GM18907 (cell line): ENCODE measurements at regions not wholly inside any gene's neighbourhood (a gene's known extent, or its start where the extent isn't known, plus 50 kb on each side); places are given as distances from the start of the nearest gene placed in this dataset.
"Not testable (repeated sequence)": the region's sequence is repeated elsewhere in the genome, so short reads cannot be mapped to it uniquely, and the experiment has no call there.

ENCODE experiments used
- ATAC-seq: cut with Tn5 transposase; IDR thresholded peaks from one replicate; pipeline ENCODE4 v1.9.1; 2021; ENCODE audit warnings: mild to moderate bottlenecking, moderate library complexity; ENCODE audit not compliant: unreplicated experiment

DNA sequence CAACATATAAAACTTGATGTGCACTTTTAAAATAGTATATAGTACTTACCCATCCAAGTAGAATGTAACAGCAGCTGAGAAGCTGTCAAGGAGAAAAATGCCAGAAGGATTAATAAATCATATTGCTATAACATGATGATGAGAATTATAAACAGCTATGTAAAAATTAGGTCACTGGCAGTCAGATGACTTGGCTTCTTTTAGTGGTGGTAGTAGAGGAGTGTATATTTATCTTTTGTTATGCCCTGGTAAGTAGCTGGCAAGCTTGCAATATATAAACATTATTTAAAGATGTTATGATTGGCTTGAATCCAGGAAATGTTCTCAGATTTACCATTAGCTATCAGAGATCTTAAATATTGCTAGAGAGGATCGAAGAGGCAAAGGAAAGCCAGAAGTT lies 471.0 kb upstream of the MGAT4C start:
- ATAC-seq, result no peak

DNA sequence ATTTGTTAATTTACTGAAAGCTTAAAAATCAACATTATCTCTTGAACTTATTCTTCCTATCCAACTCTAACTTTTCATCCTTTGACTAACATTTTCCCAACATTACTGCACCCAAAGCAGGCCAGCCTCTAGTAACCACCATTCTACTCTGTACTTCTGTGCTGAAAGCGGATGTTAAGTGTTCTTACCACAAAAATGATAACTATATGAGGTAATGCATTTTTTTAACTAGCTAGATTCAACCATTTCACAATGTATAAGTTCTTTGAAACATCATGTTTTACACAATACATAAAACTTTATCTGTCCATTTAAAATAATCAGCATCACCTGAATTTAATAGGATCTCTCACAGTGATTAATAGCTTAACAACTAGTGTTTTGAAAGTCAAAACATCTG lies 468.5 kb upstream of the MGAT4C start:
- ATAC-seq, result no peak

DNA sequence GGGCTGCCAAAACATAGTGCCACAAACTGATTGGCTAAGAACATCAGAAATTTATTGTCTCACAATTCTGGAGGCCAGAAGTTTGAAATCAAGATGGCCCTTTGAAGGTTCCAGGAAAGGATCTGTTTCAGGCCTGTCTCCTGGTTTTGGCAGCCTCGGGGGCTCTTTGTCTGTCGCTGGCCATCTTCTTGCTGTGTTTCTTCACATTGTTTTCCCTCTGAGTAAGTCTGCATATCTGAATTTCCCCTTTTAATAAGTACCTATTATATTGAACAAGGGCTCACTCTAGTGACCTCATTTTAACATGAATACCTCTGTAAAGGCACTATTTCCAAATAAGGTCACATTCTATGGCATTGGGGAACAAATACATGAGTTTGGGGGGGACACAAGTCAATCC lies 467.1 kb upstream of the MGAT4C start:
- no peak for ATAC-seq

DNA sequence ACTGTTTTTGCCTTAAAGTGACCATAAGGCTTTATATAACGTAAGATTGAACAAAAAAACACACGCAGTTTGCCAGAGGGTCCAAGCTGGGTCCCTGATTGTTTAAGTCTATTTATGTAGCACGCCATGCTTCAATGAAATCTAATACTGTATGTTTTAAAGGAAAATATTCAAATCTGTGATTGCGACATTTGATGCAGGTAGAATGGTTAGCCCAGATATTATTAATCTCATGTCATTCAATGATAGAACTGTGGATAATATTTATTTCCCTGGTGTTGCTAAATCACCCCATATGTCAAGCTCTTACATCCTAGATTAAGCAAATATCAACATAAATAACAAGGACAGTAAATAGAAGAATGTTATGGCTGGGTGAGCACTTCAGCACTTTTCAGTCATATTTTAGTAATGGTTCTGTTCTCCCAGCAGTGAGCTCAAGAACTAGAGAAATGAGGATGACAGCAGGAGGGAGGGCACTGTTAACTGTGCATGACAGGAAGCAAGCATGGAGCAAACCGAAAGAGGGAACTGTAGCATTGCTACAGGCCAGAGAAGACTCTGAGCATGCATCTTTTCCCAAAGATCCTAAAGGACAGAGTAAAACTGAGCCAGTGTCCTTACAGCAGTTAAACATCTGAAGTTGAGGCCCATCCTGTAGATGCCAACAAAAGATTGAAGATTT lies 465.7 kb upstream of the MGAT4C start:
- no peak for ATAC-seq

DNA sequence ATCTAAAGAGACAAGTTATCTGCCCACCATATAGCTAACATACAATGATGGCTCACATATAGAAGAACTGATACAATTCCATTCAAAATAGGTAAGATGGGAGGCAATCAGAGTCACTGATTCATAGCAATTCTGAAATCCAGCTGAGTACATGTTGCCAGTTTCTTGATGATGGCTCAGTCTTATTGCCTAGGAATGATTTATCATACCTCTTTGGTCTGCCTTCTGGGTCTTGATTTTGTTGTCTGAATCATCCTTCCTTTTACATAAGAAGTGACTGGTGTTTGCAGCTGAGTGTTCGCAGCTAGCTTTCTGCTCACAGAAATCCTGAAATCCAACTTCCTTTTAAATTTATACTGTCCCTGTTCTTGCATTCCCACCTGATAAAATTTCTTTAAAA lies 463.2 kb upstream of the MGAT4C start:
- no peak for ATAC-seq

DNA sequence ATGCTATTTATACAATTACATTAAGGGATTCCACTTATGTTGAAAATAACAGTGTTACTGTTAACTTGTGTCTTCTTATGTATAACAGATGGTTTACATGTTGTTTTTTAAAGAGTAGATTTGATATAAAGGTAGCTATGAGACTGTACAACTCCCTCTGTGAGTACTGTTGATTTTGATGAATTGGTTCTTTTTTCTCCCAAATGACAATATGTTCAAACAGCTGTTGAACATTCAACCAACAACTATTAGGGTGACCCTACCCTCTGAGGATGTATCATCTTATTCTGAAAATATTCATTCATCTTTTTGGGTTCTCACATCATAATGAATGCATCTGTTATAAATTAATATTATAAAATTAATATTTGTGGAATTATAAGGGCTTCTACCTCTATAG lies 456.9 kb upstream of the MGAT4C start:
- ATAC-seq, result no peak

DNA sequence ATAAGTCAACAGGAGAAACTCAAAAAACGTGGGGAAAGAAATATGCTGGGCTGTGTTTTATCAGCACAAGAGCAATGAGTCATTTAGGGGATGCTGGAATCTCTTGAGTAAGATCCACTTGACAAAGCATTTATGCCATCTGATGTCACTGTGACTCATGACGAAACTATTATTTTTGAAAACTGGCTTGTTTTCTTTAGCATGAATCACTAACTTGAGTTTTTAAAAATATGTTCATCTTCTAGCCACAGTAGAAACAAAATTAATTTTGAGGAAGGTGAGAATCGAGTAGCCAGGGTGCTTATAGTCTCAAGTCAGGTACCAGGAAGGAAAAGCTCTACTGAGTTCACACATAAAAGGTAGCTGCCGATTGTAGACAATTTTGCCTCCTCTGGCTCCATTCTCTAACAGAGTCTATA lies 456.2 kb upstream of the MGAT4C start:
- ATAC-seq, result no peak

DNA sequence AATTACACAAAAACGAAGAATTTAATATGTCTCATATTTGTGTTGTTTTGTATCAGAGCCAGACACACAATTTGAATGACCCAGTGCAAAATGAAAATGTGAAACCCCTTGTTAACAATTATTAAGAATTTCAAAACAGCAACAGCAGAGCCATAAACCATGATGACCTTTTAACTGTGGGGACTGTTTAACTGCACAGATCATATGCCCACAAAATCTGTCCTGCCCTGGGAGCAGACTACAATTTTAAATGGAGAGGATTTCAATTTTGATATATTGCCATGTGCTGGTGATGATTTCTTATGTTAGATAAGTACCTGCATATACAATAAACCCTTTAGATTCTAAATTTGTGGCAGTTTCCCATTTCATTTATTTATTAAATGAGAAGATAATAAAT lies 455.5 kb upstream of the MGAT4C start:
- ATAC-seq, result no peak

DNA sequence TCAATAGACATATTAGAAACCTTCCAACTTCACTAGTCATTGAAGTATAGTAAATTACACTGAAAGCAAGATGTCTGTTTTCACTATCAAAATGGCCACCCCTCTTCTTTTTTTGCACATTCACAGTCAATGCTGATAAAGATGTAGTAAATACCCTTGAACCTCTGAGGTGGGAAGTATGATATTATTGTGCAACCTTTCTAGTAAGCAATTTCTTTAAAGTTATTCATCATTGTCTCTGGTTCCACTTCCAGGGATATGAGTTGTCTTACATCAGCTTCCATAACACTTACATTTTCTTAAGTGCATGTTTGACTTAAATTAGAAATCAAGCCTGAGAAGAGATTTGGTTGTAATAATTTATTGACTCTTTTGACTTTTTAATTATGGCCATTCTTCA lies 453.9 kb upstream of the MGAT4C start:
- no peak for ATAC-seq

DNA sequence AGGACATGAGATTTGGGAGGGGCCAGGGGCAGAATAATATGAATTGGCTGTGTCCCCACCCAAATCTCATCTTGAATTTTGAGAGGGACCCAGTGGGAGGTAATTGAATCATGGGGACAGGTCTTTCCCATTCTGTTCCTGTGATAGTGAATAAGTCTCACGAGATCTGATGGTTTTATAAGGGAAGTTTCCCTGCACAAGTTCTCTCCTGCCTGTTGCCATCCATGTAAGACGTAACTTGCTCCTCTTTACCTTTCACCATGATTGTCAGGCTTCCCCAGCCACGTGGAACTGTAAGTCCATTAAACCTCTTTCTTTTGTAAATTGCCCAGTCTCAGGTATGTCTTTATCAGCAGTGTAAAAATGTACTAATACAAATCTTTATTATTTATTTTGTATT lies 452.8 kb upstream of the MGAT4C start:
- not testable (repeated sequence) for ATAC-seq

DNA sequence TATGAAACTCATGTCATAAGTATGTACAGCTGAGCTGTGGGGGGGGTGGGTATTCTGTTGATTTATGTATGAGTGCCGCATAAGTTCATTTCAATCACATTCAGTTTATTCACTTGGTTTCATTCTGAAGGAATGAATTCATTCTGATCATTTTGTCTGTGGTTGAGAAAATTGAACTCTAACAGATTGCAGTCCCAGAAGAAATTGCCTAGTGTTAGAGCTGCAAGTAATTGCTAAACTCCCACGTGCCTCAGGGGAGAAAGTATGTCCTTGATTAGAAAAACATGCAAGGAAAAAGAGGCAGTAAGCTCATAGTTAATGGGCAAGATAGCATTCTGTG lies 442.4 kb upstream of the MGAT4C start:
- no peak for ATAC-seq

DNA sequence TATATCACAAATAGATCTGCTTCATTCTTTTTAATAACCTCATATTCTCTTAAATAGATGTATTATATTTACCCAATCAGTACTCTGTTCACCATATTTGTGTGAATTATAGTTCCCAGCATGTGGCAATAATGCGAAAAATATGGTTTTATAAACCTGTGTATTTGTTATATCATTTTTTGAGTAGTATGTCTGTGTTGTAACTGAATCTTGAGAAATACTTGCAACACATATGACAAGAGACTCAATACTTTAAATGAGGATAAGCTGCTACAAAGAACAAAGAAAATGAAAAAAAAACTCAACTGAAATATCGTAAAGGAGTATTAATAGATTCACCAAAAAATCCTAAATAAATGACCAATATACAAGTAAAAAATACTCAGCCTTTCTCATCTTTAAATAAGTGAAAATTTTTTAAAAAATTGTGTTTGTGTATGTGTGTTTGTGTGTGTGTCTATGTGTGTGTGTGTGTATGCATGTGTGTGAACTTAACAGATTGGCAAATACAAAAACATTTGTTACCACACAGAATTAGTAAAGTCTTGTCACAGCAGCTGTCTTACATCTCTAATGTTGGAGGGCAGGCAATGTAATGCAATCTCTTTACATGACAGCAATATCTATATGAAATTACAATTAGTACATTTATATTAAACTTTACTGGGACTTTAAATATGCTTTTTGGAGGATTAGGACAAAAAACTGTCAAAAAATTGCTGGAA lies 441.9 kb upstream of the MGAT4C start:
- no peak for ATAC-seq

DNA sequence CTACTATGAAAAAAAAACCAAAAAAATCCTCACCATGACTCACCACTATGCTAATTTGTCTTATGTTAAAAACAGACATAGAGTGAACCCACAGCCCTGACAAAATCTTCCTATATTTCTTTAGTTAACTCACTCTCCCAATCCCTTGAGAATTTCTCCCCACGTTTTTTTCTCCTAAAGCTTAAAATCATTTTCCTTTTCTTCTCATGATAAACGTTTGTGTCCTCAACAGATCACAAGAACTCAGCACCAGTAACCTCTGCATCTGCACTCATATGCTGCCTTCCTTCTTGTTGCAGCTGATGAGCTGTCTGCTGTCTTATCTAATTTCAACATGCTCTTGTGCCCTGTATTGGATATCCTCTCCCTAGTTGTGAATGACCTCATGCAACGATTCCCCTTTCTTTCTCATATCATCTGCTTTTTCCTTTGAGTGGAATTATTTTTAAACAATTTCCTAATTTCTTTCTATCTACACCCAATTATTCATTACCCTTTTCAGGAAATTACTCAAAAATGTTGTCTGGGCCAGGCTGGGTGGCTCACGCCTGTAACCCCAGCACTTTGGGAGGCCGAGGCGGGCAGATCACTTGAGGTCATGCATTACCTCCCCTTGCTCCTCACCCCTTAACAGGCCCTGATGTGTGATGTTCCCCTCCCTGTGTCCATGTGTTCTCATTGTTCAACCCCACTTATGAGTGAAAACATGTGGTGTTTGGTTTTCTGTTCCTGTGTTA lies 427.5 kb upstream of the MGAT4C start:
- ATAC-seq, result no peak

DNA sequence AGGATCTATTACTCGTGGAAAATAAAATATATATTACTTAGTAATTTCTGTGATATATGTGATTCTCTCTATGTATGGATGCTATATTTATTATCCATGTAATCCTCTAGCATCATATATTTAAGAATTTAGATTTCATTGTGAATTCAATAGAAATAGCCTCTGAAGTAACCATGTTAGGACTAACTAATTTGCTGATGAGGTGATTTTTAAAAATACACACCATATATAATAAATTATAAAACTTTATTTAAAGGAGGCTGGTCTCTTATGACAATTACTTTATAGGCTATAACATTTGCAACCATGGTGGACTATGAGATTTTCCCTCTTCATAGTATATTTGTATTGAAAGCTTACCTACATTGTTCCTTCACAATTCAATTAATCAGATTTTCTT lies 424.9 kb upstream of the MGAT4C start:
- no peak for ATAC-seq

DNA sequence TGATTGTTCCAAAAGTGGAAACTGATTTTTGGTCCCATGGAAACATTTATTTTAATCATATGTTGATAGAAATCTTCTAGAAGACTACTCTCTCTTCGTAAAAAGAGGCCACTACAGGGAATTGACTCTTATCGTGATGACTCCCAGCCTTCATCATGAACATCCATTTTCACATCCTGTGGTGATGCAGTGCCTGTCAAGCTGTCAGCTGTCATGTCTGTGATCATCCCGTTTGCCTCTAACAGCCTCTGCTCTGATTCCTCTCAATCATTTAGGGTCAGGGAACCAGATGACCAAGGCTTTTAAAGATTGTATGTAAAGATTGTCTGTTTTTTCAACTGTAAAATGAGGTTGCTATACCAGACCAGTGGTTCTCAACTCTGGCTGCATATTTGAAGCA lies 419.0 kb upstream of the MGAT4C start:
- no peak for ATAC-seq

DNA sequence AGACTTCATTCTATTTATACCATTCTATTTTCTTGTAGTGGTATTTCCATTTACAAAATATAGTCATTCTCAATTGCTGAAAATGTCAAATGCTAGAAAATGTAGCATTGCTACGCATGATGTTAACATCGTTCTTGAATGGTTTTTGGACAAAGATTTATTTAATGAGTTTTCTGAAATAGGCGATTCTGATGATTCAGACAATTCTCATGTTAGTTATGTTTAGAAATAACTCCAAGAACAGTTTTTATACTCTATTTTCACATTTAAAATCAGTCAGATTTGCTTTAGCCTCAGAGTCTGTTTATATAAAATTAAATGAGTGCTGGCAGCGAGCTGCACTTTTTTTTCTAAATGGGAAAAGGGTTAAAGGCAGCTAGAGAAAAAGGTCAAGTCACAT lies 414.8 kb upstream of the MGAT4C start:
- no peak for ATAC-seq

DNA sequence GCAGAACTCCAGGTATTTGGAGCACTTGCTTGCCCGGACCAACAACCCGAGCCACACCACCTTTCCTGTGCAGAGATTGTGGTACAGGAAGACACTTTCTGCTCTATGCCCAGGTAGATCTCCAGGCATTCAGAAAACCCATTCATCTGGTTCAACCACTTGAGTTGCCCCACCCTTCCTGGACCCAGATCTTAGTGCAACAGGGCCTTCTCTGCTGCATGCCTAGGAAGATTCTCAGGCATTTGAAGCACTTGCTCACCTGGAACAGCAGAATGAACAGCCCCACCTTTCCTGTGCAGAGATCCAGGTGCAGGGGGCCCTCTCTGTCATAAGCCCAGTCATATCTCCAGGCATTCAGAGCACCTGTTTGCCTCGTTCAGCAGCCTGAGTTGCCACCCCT lies 412.8 kb upstream of the MGAT4C start:
- no peak for ATAC-seq

DNA sequence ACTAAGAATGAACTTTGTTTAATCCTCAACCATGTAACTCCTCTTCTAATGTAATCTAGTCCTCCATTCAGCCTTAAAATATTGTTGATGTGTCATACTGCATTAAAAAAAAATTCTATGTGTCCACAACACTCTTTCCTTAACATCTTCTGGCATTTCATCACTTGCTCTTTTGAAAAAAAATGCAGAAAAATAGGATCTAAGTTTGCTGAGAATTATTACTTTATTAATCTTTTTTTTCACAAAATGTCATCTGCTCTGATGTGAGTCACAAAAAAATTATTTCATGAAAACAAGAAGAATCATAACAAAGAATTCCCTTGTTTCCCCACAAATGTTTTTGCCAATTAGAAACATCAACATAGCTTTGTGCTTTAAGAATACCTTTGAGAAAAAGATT lies 410.1 kb upstream of the MGAT4C start:
- no peak for ATAC-seq

DNA sequence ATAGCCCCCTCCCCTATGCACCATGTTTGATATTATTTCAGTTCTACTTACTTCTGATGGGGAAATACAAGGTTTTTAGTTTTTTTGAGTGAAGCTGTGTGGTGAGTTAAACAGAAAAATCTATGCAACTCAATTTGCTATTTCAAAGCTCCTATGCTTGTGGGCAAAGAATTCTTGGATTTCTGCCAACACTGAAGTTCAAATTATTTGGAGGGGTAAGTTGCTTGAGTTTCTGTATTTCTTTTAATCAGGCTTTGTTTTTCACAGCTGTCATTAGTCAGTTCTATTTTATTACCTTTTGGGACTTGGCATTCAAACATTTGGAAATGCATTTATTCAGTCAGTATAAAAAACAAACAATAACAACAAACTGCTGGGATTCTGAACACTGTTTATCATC lies 407.5 kb upstream of the MGAT4C start:
- ATAC-seq, result no peak

DNA sequence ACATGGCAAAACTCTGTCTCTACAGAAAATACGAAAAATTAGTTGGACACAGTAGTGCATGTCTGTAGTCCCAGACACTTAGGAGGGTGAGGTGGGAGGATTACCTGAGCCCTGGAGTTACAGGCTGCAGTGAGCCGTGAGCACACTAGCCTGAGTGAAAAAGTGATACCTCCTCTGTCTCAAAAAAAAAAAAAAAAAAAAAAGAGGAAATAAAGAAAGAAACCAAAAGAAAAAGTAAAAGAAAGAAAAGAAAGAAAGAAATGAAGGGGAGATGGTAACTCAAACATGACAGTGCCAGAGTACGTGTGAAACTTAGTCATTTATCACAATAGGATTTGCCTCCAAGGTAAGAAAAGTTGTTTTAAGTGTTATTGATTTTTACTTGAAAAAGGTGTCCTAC lies 407.0 kb upstream of the MGAT4C start:
- no peak for ATAC-seq

DNA sequence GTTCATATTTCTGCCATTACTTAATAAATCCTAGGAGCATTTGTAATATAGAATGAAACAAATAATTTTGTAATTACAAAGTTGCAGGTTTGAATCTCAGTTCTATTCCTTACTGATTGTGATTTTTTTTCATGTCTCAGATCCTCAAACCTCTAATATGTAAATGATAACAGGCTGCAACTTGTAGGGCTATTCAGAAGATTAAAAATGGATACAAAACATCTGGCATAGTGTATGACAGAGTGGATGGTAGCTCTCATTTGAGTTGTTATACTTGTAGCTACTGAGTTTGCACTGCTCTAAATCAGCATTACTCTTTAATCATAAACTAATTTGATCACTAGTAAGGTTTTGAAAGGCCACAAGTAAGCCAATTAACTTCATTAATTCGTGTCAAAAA lies 406.3 kb upstream of the MGAT4C start:
- no peak for ATAC-seq

DNA sequence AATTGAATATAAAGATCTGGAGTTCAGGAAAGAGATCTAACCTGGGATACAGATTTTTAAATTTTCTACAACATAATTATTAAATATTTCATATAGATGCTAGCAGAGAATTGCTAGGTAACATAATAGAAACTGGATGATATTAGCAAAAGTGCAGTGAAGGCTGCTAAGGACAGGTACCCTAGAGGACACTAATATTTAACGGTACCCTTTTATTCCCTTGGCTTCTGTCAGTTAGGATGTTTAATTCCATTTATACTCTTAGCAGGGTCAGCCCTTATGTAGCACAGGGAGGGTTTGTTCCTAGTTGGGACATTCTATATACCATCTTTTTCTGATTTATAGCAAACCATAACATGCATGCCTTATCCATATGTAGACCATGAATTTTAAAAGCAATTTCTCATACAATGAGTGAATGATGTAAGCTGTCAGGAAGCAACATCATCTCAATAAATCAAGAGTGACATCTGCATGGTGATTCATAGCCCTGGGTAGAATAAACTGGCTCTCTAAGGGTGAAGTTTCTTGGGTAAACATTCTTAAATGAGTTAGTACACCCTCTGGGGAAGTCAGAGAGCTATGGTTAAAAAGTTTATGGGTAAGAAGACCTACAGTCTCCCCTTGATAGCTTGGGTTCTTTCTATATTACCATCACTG lies 404.4 kb upstream of the MGAT4C start:
- no peak for ATAC-seq
